IPS DF 6.9 (cell line): ENCODE measurements at regions not wholly inside any gene's neighbourhood (a gene's known extent, or its start where the extent isn't known, plus 50 kb on each side); places are given as distances from the start of the nearest gene placed in this dataset.

Source experiments
- DNase-seq: peaks from one replicate; pipeline ENCODE4 v3.0.0-alpha.2; 2013; ENCODE audit warnings: low read depth, low spot score
- H3K27ac ChIP-seq: one replicate; pipeline ENCODE4 v1.5.1; 2013; ENCODE audit warnings: low read length, control low read depth
- H3K27me3 ChIP-seq: 2 replicates; pipeline ENCODE4 v1.6.1; 2013; ENCODE audit warnings: mild to moderate bottlenecking, low read length; ENCODE audit not compliant: control insufficient read depth, insufficient read depth
- H3K36me3 ChIP-seq: 2 replicates; pipeline ENCODE4 v1.6.1; 2013; ENCODE audit warnings: low read length; ENCODE audit not compliant: control insufficient read depth, insufficient read depth
- H3K4me1 ChIP-seq: 2 replicates; pipeline ENCODE4 v1.6.1; 2013; ENCODE audit warnings: low read length; ENCODE audit not compliant: control insufficient read depth, insufficient read depth
- H3K4me3 ChIP-seq: 2 replicates; pipeline ENCODE4 v1.5.1; 2013; ENCODE audit warnings: mild to moderate bottlenecking, low read length
- H3K9me3 ChIP-seq: 2 replicates; pipeline ENCODE4 v1.6.1; 2013; ENCODE audit warnings: low read length, inconsistent platforms; ENCODE audit not compliant: control insufficient read depth, insufficient read depth
- WGBS: extraction: QIAGEN DNeasy Blood & Tissue Kit; methylation state at CpG from one replicate; pipeline ENCODE4 v1.1.7; 2013; ENCODE audit warnings: mixed read lengths, missing lambda C conversion rate; ENCODE audit not compliant: insufficient read length, insufficient coverage; 5-methylcytosine and 5-hydroxymethylcytosine counted together

GRCh38 chr9:93860694-93861658 lies 94.2 kb downstream of the BARX1 start:
- H3K4me1 ChIP-seq, result peaks cover 2% of the 10 kb centered on the region; the same call in 1 of the 2 replicates
- no peaks in the 10 kb centered on the region for H3K27me3 ChIP-seq
- H3K4me3 ChIP-seq, result peak overlapping the region; percentile 1; the same call in 1 of the 2 replicates
- H3K9me3 ChIP-seq, result no peaks in the 10 kb centered on the region
- no peaks in the 10 kb centered on the region for H3K36me3 ChIP-seq
- DNase-seq, result no peak
- H3K27ac ChIP-seq, result no peak overlapping the region
- no CpG with 5 or more reads among the region's 50 CpGs for WGBS

GRCh38 chr9:93859431-93860215 lies 95.5 kb downstream of the BARX1 start:
- WGBS, result no CpG with 5 or more reads among the region's 10 CpGs
- no peaks in the 10 kb centered on the region; the same call in 1 of the 2 replicates for H3K4me1 ChIP-seq
- no peak overlapping the region for H3K27ac ChIP-seq
- H3K27me3 ChIP-seq, result no peaks in the 10 kb centered on the region
- no peak overlapping the region for H3K4me3 ChIP-seq
- no peaks in the 10 kb centered on the region for H3K36me3 ChIP-seq
- H3K9me3 ChIP-seq, result no peaks in the 10 kb centered on the region
- DNase-seq, result no peak

- no peak overlapping the region for H3K4me3 ChIP-seq
- no peaks in the 10 kb centered on the region for H3K36me3 ChIP-seq
- H3K27ac ChIP-seq, result no peak overlapping the region
- no peaks in the 10 kb centered on the region for H3K9me3 ChIP-seq
- H3K27me3 ChIP-seq, result no peaks in the 10 kb centered on the region
- no peak for DNase-seq
- H3K4me1 ChIP-seq, result no peaks in the 10 kb centered on the region; the same call in 1 of the 2 replicates
These were observed 97.6 kb downstream of the BARX1 start for GRCh38 chr9:93857528-93857927.

GRCh38 chr9:93852728-93853127 lies 102.4 kb downstream of the BARX1 start:
- Histone ChIP-seq H3K9me3 (no peaks in the 10 kb centered on the region), H3K27ac (no peak overlapping the region), H3K4me3 (no peak overlapping the region), H3K27me3 (no peaks in the 10 kb centered on the region), H3K4me1 (no peaks in the 10 kb centered on the region), H3K36me3 (no peaks in the 10 kb centered on the region)
- no peak for DNase-seq

GRCh38 chr9:93846349-93846748 lies 108.8 kb downstream of the BARX1 start:
- Histone ChIP-seq H3K36me3 (no peaks in the 10 kb centered on the region), H3K4me1 (no peaks in the 10 kb centered on the region), H3K4me3 (no peak overlapping the region), H3K27me3 (no peaks in the 10 kb centered on the region), H3K27ac (no peak overlapping the region), H3K9me3 (no peaks in the 10 kb centered on the region)
- no CpG with 5 or more reads among the region's 3 CpGs for WGBS
- no peak for DNase-seq

- DNase-seq, result no peak
- WGBS, result 100% methylated on average over 2 of the region's 3 CpGs
- Histone ChIP-seq H3K27me3 (no peaks in the 10 kb centered on the region), H3K27ac (no peak overlapping the region), H3K9me3 (no peaks in the 10 kb centered on the region), H3K36me3 (no peaks in the 10 kb centered on the region), H3K4me1 (no peaks in the 10 kb centered on the region), H3K4me3 (no peak overlapping the region)
These were observed 111.8 kb downstream of the BARX1 start for GRCh38 chr9:93843396-93843795.

GRCh38 chr9:93830606-93831005 lies 124.5 kb downstream of the BARX1 start:
- Histone ChIP-seq H3K27me3 (no peaks in the 10 kb centered on the region), H3K4me1 (no peaks in the 10 kb centered on the region; the same call in 1 of the 2 replicates), H3K4me3 (no peak overlapping the region), H3K36me3 (no peaks in the 10 kb centered on the region), H3K9me3 (no peaks in the 10 kb centered on the region), H3K27ac (no peak overlapping the region)
- DNase-seq, result no peak
- no CpG with 5 or more reads among the region's 9 CpGs for WGBS

- Histone ChIP-seq H3K27ac (no peak overlapping the region), H3K4me3 (no peak overlapping the region), H3K27me3 (no peaks in the 10 kb centered on the region), H3K36me3 (no peaks in the 10 kb centered on the region), H3K9me3 (no peaks in the 10 kb centered on the region), H3K4me1 (no peaks in the 10 kb centered on the region; the same call in 1 of the 2 replicates)
- no CpG with 5 or more reads among the region's 8 CpGs for WGBS
- DNase-seq, result no peak
These were observed 125.1 kb downstream of the BARX1 start for GRCh38 chr9:93830012-93830596.

GRCh38 chr9:93829271-93830011 lies 125.7 kb downstream of the BARX1 start:
- no peaks in the 10 kb centered on the region; the same call in 1 of the 2 replicates for H3K4me1 ChIP-seq
- DNase-seq, result no peak
- H3K9me3 ChIP-seq, result no peaks in the 10 kb centered on the region
- no CpG with 5 or more reads among the region's 15 CpGs for WGBS
- H3K27me3 ChIP-seq, result no peaks in the 10 kb centered on the region
- no peak overlapping the region for H3K27ac ChIP-seq
- H3K36me3 ChIP-seq, result no peaks in the 10 kb centered on the region
- H3K4me3 ChIP-seq, result no peak overlapping the region
